ENCODE measurements at regions not wholly inside any gene's neighbourhood (a gene's known extent, or its start where the extent isn't known, plus 50 kb on each side); places are given as distances from the start of the nearest gene placed in this dataset.
"Not testable (repeated sequence)": the region's sequence is repeated elsewhere in the genome, so short reads cannot be mapped to it uniquely, and the experiment has no call there.

GRCh38 chr9:93884808-93885207 lies 70.3 kb downstream of the BARX1 start:
- no peak overlapping the region for H3K27ac ChIP-seq (ENCODE audit: low read length in 2 of 2)
- H3K4me3 ChIP-seq (ENCODE audit: control extremely low read depth in 1 of 5, extremely low read depth in 1 of 5, insufficient read depth in 1 of 5, low read depth in 2 of 5, low read length in 4 of 5) = no peak overlapping the region

GRCh38 chr9:93879662-93880407 lies 75.3 kb downstream of the BARX1 start:
- H3K9ac ChIP-seq (ENCODE audit: low read length); H3K4me3 ChIP-seq (ENCODE audit: control extremely low read depth in 1 of 5, extremely low read depth in 1 of 5, insufficient read depth in 1 of 5, low read depth in 2 of 5, low read length in 4 of 5); H4K20me1 ChIP-seq (ENCODE audit: control insufficient read depth, insufficient read depth, low read length, poor library complexity, severe bottlenecking); POLR2A ChIA-PET; H3K9me3 Mint-ChIP-seq (ENCODE audit: insufficient read depth); H3K27ac ChIP-seq (ENCODE audit: low read length in 2 of 2); intact Hi-C loops (cut with micrococcal nuclease); CTCF ChIA-PET; H2AFZ ChIP-seq (ENCODE audit: insufficient read depth, low read depth, low read length, poor library complexity, severe bottlenecking); H3K27ac Mint-ChIP-seq; H3K27me3 ChIP-seq (replicated peaks in 1 of 4; ENCODE audit: control extremely low read depth in 1 of 4, control insufficient read depth in 3 of 4, insufficient read depth in 4 of 4, low read length in 3 of 4); H3K4me1 ChIP-seq (ENCODE audit: control insufficient read depth in 2 of 2, insufficient read depth in 2 of 2, low read length in 2 of 2); H3K79me2 ChIP-seq (ENCODE audit: control insufficient read depth, insufficient read depth, low read length); H3K9me3 ChIP-seq (ENCODE audit: control extremely low read depth in 1 of 3, control insufficient read depth in 2 of 3, insufficient read depth in 1 of 3, low read length in 2 of 3); DNase-seq; H3K4me3 Mint-ChIP-seq; H3K4me2 ChIP-seq (replicated peaks; ENCODE audit: low read depth, low read length, poor library complexity, severe bottlenecking); H3K36me3 ChIP-seq (replicated peaks in 1 of 2; ENCODE audit: control extremely low read depth in 1 of 2, control insufficient read depth in 1 of 2, extremely low read depth in 1 of 2, insufficient read depth in 2 of 2, low read length in 1 of 2); ATAC-seq (ENCODE audit: low read depth); H3K4me1 Mint-ChIP-seq: not testable (repeated sequence)
- WGBS (ENCODE audit: insufficient coverage) = 95% methylated on average over 33 of the region's 35 CpGs
- peaks cover 30% of the 10 kb centered on the region for H3K27me3 Mint-ChIP-seq

More at GRCh38 chr9:93884808-93885207, 70.3 kb downstream of the BARX1 start:
- DNase-seq = no peak
- POLR2A ChIA-PET = no interaction called here
- no peak for TF ChIP-seq EZH2 (IDR thresholded peaks at IDR 0.05; ENCODE audit: borderline replicate concordance, insufficient read depth, low read depth, low read length, poor library complexity, severe bottlenecking)
- TF ChIP-seq CTCF (IDR thresholded peaks at IDR 0.05) = no peak
- ATAC-seq (ENCODE audit: low read depth) = no peak
- Mint-ChIP-seq H3K27me3 (peaks cover 29% of the 10 kb centered on the region), H3K9me3 (ENCODE audit: insufficient read depth) (no peaks in the 10 kb centered on the region), H3K4me3 (no peak overlapping the region), H3K4me1 (no peaks in the 10 kb centered on the region), H3K27ac (no peak overlapping the region)
- H3K9me3 ChIP-seq (ENCODE audit: control extremely low read depth in 1 of 3, control insufficient read depth in 2 of 3, insufficient read depth in 1 of 3, low read length in 2 of 3) = no peaks in the 10 kb centered on the region
- WGBS (ENCODE audit: insufficient coverage) = no CpG with 5 or more reads among the region's 1 CpG
- no peaks in the 10 kb centered on the region for H3K79me2 ChIP-seq (ENCODE audit: control insufficient read depth, insufficient read depth, low read length)
- H3K27me3 ChIP-seq (replicated peaks in 1 of 4; ENCODE audit: control extremely low read depth in 1 of 4, control insufficient read depth in 3 of 4, insufficient read depth in 4 of 4, low read length in 3 of 4) = peaks cover 0 to 2% (median 0%) of the 10 kb centered on the region in 4 experiments
- H3K36me3 ChIP-seq (replicated peaks in 1 of 2; ENCODE audit: control extremely low read depth in 1 of 2, control insufficient read depth in 1 of 2, extremely low read depth in 1 of 2, insufficient read depth in 2 of 2, low read length in 1 of 2) = no peaks in the 10 kb centered on the region
- no peak overlapping the region for H3K9ac ChIP-seq (ENCODE audit: low read length)
- intact Hi-C loops (cut with micrococcal nuclease) = no loop called here
- H3K4me1 ChIP-seq (ENCODE audit: control insufficient read depth in 2 of 2, insufficient read depth in 2 of 2, low read length in 2 of 2) = no peaks in the 10 kb centered on the region
- CTCF ChIA-PET = no interaction called here
- H2AFZ ChIP-seq (ENCODE audit: insufficient read depth, low read depth, low read length, poor library complexity, severe bottlenecking) = no peak overlapping the region
- H3K4me2 ChIP-seq (replicated peaks; ENCODE audit: low read depth, low read length, poor library complexity, severe bottlenecking) = no peak overlapping the region
- H4K20me1 ChIP-seq (ENCODE audit: control insufficient read depth, insufficient read depth, low read length, poor library complexity, severe bottlenecking) = no peaks in the 10 kb centered on the region

All from B cell (primary cell).